T-cell (primary cell): ENCODE measurements at regions not wholly inside any gene's neighbourhood (a gene's known extent, or its start where the extent isn't known, plus 50 kb on each side); places are given as distances from the start of the nearest gene placed in this dataset.

Source experiments
- ATAC-seq, 4 experiments: fragments of 200-7000 bp in 3 of 4; fragments of 150-1000 bp in 1 of 4; cut with Tn5 transposase; replicated peaks in 1 of 4; 1 replicate in 3 of 4; 2 replicates in 1 of 4; pipeline ENCODE4 v1.10.0; 2021; ENCODE audit warnings: moderate library complexity in 3 of 4, mild to moderate bottlenecking in 2 of 4, moderate number of reproducible peaks in 1 of 4
- CTCF ChIA-PET, 2 donors: fragments of 300-600 bp; sonication (Branson Sonifier 250); formaldehyde crosslinking; loops; one replicate each; lab custom pipeline; 2022; ENCODE audit warnings: antibody characterized with exemption in 2 of 2; lab: Charles Lee
- POLR2A ChIA-PET, 2 donors: fragments of 300-600 bp; sonication (Branson Sonifier 250); formaldehyde crosslinking; loops; one replicate each; lab custom pipeline; 2022; ENCODE audit warnings: antibody characterized with exemption in 2 of 2; lab: Charles Lee
- DNase-seq, 35 experiments: peaks; one replicate each; pipeline versions ENCODE4 v3.0.0 to v3.0.0-alpha.2; 2013 to 2023
- H3K27ac ChIP-seq: one replicate; pipeline ENCODE4 v1.5.1; 2013; ENCODE audit warnings: low read length
- H3K27me3 ChIP-seq, 2 experiments: replicated peaks in 1 of 2; 1 replicate in 1 of 2; 2 replicates in 1 of 2; pipeline versions ENCODE4 v1.6.1 to v1.7.0; 2013; ENCODE audit warnings: low read length in 1 of 2, mixed read lengths in 1 of 2; ENCODE audit not compliant: control insufficient read depth in 2 of 2, insufficient read depth in 2 of 2; ENCODE audit errors: extremely low read depth in 1 of 2
- H3K36me3 ChIP-seq, 2 donors: 1 replicate in 1 of 2; 2 replicates in 1 of 2; pipeline versions ENCODE4 v1.6.1 to v1.7.0; 2013; ENCODE audit warnings: low read length in 1 of 2; ENCODE audit not compliant: control insufficient read depth in 2 of 2, insufficient read depth in 1 of 2; ENCODE audit errors: extremely low read depth in 1 of 2
- H3K4me1 ChIP-seq, 2 experiments: 1 replicate in 1 of 2; 2 replicates in 1 of 2; pipeline versions ENCODE4 v1.6.1 to v1.7.0; 2013; ENCODE audit warnings: low read length in 2 of 2, mixed read lengths in 1 of 2; ENCODE audit not compliant: insufficient read depth in 2 of 2, control insufficient read depth in 1 of 2; ENCODE audit errors: extremely low read depth in 1 of 2
- H3K4me3 ChIP-seq, 2 donors: 1 replicate in 1 of 2; 2 replicates in 1 of 2; pipeline versions ENCODE4 v1.5.1 to v1.7.0; 2013; ENCODE audit warnings: mild to moderate bottlenecking in 2 of 2, low read length in 1 of 2, moderate library complexity in 1 of 2; ENCODE audit not compliant: control insufficient read depth in 1 of 2; ENCODE audit errors: extremely low read depth in 1 of 2
- H3K9me3 ChIP-seq: 2 replicates; pipeline ENCODE4 v1.7.0; 2013
- H3K27ac Mint-ChIP-seq, 2 donors: one replicate each; pipeline ENCODE4 v1.8.0; 2020 to 2021; ENCODE audit warnings: mild to moderate bottlenecking in 2 of 2, mixed read lengths in 2 of 2
- H3K27me3 Mint-ChIP-seq, 2 donors: one replicate each; pipeline ENCODE4 v1.8.0; 2021 to 2022; ENCODE audit warnings: mixed read lengths in 2 of 2
- H3K36me3 Mint-ChIP-seq: one replicate; pipeline ENCODE4 v1.8.0; 2021; ENCODE audit warnings: mixed read lengths
- H3K4me1 Mint-ChIP-seq, 3 donors: one replicate each; pipeline ENCODE4 v1.8.0; 2020 to 2022; ENCODE audit warnings: mixed read lengths in 3 of 3, mild to moderate bottlenecking in 1 of 3
- H3K4me3 Mint-ChIP-seq, 3 donors: one replicate each; pipeline ENCODE4 v1.8.0; 2020 to 2022; ENCODE audit warnings: mild to moderate bottlenecking in 3 of 3, mixed read lengths in 3 of 3, moderate library complexity in 3 of 3
- H3K9me3 Mint-ChIP-seq, 3 donors: one replicate each; pipeline ENCODE4 v1.8.0; 2020 to 2022; ENCODE audit warnings: mixed read lengths in 3 of 3
- WGBS: methylation state at CpG from one replicate; pipeline ENCODE4 v1.1.5; 2013; ENCODE audit warnings: missing lambda C conversion rate; ENCODE audit not compliant: insufficient coverage; 5-methylcytosine and 5-hydroxymethylcytosine counted together

DNA sequence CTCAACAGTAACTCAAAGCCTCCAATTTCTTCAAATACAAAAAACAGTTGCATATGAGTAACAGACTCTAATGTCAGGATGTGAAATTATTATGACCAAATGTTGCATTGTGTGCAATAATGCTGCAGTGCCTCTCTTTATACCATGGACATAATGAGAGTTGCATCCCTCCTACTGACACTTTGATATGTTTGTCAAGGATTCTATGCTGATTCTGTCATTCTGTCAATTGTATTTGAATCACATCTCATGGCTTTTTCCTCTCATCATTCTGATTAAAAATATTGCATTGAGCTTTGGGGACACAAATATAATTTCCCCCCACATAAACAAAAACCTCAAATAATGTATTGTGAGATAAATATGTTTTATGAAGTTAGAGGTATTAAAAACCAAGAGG lies 84.6 kb upstream of the SGCE start:
- POLR2A ChIA-PET: no interaction called here
- H3K36me3 Mint-ChIP-seq: no peaks in the 10 kb centered on the region
- ATAC-seq (no peak), DNase-seq (no peak)
- H3K36me3 ChIP-seq: no peaks in the 10 kb centered on the region
- H3K27me3 ChIP-seq: no peaks in the 10 kb centered on the region
- CTCF ChIA-PET: no interaction called here
- H3K4me3 Mint-ChIP-seq: no peak overlapping the region
- H3K4me1 Mint-ChIP-seq: no peaks in the 10 kb centered on the region
- no peaks in the 10 kb centered on the region for H3K4me1 ChIP-seq
- H3K4me3 ChIP-seq: no peak overlapping the region
- no peaks in the 10 kb centered on the region for H3K27me3 Mint-ChIP-seq
- no peak overlapping the region for H3K27ac ChIP-seq
- no peaks in the 10 kb centered on the region for H3K9me3 ChIP-seq
- H3K27ac Mint-ChIP-seq: no peak overlapping the region
- no peaks in the 10 kb centered on the region for H3K9me3 Mint-ChIP-seq

DNA sequence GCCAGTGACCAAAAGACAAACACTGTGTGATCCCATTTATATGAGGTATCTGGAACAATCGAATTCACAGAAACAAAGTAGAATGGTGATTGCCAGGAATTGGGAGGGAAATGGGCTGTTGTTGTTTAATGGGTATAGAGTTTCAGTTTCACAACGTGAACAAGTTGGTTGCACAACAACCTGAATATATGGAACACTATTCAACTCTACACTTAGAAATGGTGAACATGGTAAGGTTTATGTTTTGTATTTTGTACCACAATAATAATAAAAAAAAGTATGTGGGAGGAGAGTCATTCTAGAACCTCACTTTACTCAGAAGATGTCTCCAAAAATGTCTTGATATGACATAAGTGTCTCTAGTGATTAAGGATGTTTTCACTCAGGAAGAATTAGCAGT lies 85.2 kb upstream of the SGCE start:
- ChIA-PET CTCF (no interaction called here), POLR2A (no interaction called here)
- no peak for DNase-seq
- no peaks in the 10 kb centered on the region for H3K36me3 Mint-ChIP-seq
- Histone ChIP-seq H3K4me3 (no peak overlapping the region), H3K4me1 (no peaks in the 10 kb centered on the region), H3K9me3 (no peaks in the 10 kb centered on the region), H3K27me3 (no peaks in the 10 kb centered on the region), H3K27ac (no peak overlapping the region), H3K36me3 (no peaks in the 10 kb centered on the region)
- H3K27me3 Mint-ChIP-seq: no peaks in the 10 kb centered on the region
- H3K9me3 Mint-ChIP-seq: no peaks in the 10 kb centered on the region
- WGBS: no CpG with 5 or more reads among the region's 2 CpGs
- H3K4me3 Mint-ChIP-seq: no peak overlapping the region
- no peaks in the 10 kb centered on the region for H3K4me1 Mint-ChIP-seq
- no peak for ATAC-seq
- H3K27ac Mint-ChIP-seq: no peak overlapping the region

DNA sequence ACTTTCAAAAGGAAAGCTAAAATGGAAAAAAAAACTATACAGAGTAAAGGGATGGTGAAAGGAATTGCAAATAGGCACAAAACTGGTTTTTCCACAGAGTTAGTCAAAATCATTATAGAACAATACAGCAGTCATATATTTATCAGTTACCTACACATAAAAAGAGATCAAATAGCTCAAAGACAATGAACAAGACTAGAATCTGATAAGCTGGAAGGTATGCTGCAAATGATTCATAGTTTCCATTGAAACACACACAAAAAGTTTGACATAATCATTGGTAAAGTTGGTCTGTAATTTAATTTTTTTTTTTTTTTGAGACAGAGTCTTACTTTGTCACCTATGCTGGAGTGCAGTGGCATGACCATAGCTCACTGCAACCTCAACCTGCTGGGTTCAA lies 92.4 kb upstream of the SGCE start:
- H3K36me3 ChIP-seq: no peaks in the 10 kb centered on the region
- no peaks in the 10 kb centered on the region for H3K9me3 ChIP-seq
- Mint-ChIP-seq H3K27ac (no peak overlapping the region), H3K36me3 (no peaks in the 10 kb centered on the region), H3K27me3 (peaks cover 1 to 4% of the 10 kb centered on the region in 2 donors), H3K9me3 (peaks cover 0 to 25% (median 6%) of the 10 kb centered on the region in 3 donors), H3K4me3 (no peak overlapping the region), H3K4me1 (no peaks in the 10 kb centered on the region)
- H3K4me1 ChIP-seq: no peaks in the 10 kb centered on the region
- no peak overlapping the region for H3K4me3 ChIP-seq
- H3K27ac ChIP-seq: no peak overlapping the region
- no peak for DNase-seq
- ChIA-PET POLR2A (no interaction called here), CTCF (no interaction called here)
- ATAC-seq: no peak
- no peaks in the 10 kb centered on the region for H3K27me3 ChIP-seq

DNA sequence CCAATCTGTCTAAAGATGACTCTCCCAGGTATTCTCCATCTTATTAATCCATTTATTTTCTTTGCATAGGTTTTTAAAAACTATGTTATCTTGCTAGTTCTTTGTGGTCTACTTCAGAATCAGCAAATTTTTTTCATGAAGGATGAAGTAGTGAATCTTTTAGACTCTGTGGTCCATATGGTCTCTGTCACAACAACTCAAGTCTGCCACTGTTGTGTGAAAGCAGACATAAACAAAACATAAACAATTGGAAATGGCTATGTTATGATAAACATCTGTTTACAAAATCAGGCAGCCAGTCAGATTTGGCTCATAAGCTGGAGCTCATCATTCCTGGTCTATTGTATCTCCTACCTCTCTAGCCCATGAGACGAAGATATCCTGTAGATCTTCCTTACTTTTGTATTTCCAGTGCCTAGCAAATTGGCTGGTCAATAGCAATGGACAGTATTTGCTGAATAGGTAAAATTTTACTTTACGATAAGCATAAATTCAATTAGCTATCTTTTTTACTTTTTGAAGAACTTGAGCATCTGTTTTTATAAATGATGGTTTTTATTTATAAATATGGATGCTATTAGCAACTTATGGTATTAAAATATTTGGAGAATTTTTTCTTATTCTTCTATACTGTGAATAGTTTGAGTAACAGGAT lies 104.6 kb upstream of the SGCE start:
- no peak overlapping the region for H3K4me3 ChIP-seq
- H3K27me3 ChIP-seq: peaks cover 0 to 6% of the 10 kb centered on the region in 2 experiments
- Mint-ChIP-seq H3K4me1 (no peaks in the 10 kb centered on the region), H3K27ac (no peak overlapping the region), H3K36me3 (no peaks in the 10 kb centered on the region), H3K9me3 (peaks cover 8 to 19% (median 9%) of the 10 kb centered on the region in 3 donors), H3K4me3 (no peak overlapping the region), H3K27me3 (no peaks in the 10 kb centered on the region)
- H3K4me1 ChIP-seq: no peaks in the 10 kb centered on the region
- no peaks in the 10 kb centered on the region for H3K9me3 ChIP-seq
- ChIA-PET POLR2A (interaction anchor here in 1 of 2 donors (0.6 kb wide), 1 partner anchor 9 kb away, joined by 4 read pairs; no protein-coding TSS in a partner anchor), CTCF (no interaction called here)
- no peak for DNase-seq
- H3K36me3 ChIP-seq: no peaks in the 10 kb centered on the region
- H3K27ac ChIP-seq: no peak overlapping the region
- WGBS: no CpG with 5 or more reads among the region's 2 CpGs
- no peak for ATAC-seq

DNA sequence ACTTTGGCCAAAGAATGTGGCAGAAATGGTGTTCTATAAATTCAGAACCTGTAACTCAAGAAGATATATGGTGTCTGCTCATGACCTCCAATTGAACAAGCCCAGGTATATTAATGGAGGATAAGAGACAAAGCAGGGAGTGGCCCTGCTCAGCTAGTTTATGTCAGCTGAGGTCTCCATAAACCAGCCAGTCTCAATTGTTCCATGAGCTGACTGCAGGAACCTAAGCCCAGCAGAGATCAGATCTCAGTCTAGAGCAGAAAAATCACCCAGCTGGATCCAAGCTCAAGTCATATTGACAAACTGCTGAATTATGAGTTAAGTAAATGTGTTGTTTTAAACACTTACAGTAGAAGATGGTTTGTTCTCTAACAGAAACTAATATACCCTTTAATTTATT lies 105.5 kb upstream of the SGCE start:
- no peak for ATAC-seq
- H3K27me3 Mint-ChIP-seq: peaks cover 0 to under 1% of the 10 kb centered on the region in 2 donors
- no peaks in the 10 kb centered on the region for H3K4me1 Mint-ChIP-seq
- ChIA-PET POLR2A (no interaction called here), CTCF (no interaction called here)
- no peaks in the 10 kb centered on the region for H3K36me3 ChIP-seq
- no peaks in the 10 kb centered on the region for H3K36me3 Mint-ChIP-seq
- peaks cover 0 to 6% of the 10 kb centered on the region in 2 experiments for H3K27me3 ChIP-seq
- DNase-seq: no peak
- peaks cover 3 to 11% (median 4%) of the 10 kb centered on the region in 3 donors for H3K9me3 Mint-ChIP-seq
- H3K4me1 ChIP-seq: no peaks in the 10 kb centered on the region
- no peak overlapping the region for H3K27ac ChIP-seq
- no peak overlapping the region for H3K27ac Mint-ChIP-seq
- no peak overlapping the region for H3K4me3 ChIP-seq
- no peaks in the 10 kb centered on the region for H3K9me3 ChIP-seq
- no peak overlapping the region for H3K4me3 Mint-ChIP-seq

DNA sequence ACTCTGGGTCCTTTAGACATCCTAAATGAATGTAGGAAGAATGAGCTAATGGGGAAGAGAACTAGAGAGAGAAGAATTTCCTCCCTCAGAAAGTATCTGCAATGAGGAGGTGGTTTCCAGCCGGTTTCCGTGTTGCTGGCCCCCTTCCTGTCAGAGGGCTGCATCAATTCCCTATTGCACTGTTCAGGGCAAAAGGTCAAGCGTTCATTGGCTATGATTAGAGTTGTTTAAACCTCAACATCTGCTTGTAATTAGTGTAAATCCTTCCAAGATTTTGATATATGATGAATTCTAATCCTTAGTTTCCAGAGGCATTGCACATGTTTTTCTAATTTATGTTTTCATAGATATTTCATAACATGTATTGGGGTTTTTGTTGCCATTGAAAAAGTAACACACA lies 107.3 kb upstream of the SGCE start:
- H3K4me3 Mint-ChIP-seq: no peak overlapping the region
- peaks cover 0 to 6% of the 10 kb centered on the region in 2 donors for H3K27me3 Mint-ChIP-seq
- H3K4me1 Mint-ChIP-seq: no peaks in the 10 kb centered on the region
- ATAC-seq (no peak), DNase-seq (no peak)
- H3K4me1 ChIP-seq: no peaks in the 10 kb centered on the region
- no peaks in the 10 kb centered on the region for H3K36me3 Mint-ChIP-seq
- no peak overlapping the region for H3K27ac ChIP-seq
- no peaks in the 10 kb centered on the region for H3K36me3 ChIP-seq
- no peak overlapping the region for H3K27ac Mint-ChIP-seq
- no peaks in the 10 kb centered on the region for H3K9me3 ChIP-seq
- POLR2A ChIA-PET: no interaction called here
- peaks cover 0 to 6% (median 3%) of the 10 kb centered on the region in 3 donors for H3K9me3 Mint-ChIP-seq
- CTCF ChIA-PET: no interaction called here
- no CpG with 5 or more reads among the region's 3 CpGs for whole genome bisulfite sequencing
- H3K4me3 ChIP-seq: no peak overlapping the region
- H3K27me3 ChIP-seq: no peaks in the 10 kb centered on the region

DNA sequence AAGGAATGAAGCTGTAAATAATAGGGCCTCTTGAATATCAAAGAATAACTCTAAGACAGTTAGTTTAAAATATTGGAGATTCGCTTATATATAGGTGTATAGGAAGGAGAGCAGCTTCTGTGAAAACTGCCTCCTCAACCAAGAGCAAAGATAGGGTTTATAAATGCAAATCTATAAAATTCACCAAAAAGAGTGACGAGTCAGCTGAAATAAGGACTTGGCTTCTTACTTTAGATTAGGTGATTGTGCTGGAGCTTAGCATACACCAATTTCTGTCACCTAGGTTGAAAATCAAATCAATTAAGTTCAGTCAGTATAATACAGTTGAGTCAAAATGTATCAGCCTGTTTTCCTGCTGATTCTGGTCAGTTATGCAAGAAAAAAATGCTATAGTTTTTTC lies 113.8 kb upstream of the SGCE start:
- H3K27ac ChIP-seq: no peak overlapping the region
- DNase-seq (no peak), ATAC-seq (no peak)
- Mint-ChIP-seq H3K4me1 (no peaks in the 10 kb centered on the region), H3K36me3 (no peaks in the 10 kb centered on the region), H3K27ac (no peak overlapping the region), H3K4me3 (no peak overlapping the region), H3K9me3 (peaks cover 0 to 13% (median 4%) of the 10 kb centered on the region in 3 donors), H3K27me3 (peaks cover 7 to 8% of the 10 kb centered on the region in 2 donors)
- ChIA-PET POLR2A (no interaction called here), CTCF (interaction anchor here in 1 of 2 donors (0.8 kb wide), 1 partner anchor 11 kb away, joined by 3 read pairs; no protein-coding TSS in a partner anchor)
- H3K27me3 ChIP-seq: no peaks in the 10 kb centered on the region
- WGBS: no CpG with 5 or more reads among the region's 2 CpGs
- no peaks in the 10 kb centered on the region for H3K36me3 ChIP-seq
- H3K4me1 ChIP-seq: no peaks in the 10 kb centered on the region
- no peaks in the 10 kb centered on the region for H3K9me3 ChIP-seq
- H3K4me3 ChIP-seq: no peak overlapping the region
